ENCODE measurements at regions not wholly inside any gene's neighbourhood (a gene's known extent, or its start where the extent isn't known, plus 50 kb on each side); places are given as distances from the start of the nearest gene placed in this dataset.

DNA sequence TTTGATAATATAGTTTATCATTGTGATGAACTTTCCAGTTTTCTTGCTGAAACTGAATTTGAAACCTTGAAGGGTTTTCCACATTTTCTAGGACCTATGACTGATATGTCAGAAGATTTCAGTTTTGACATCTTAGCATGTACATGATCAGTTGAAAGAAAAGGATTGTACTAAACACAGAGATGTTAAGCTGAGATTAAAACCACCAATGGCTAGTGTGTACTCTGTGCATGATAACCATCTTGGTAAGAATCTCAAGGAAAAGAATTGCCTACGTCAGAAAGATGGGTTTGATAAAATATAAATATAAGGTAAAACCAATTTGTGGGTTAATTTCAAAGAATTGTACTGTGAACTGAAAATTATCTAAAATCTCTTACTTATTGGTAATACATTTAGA, 776.4 kb downstream of the GATA3 start:
- Histone ChIP-seq H3K27ac (no peak overlapping the region), H3K4me1 (no peaks in the 10 kb centered on the region), H3K4me3 (no peak overlapping the region), H3K27me3 (no peaks in the 10 kb centered on the region), H3K36me3 (no peaks in the 10 kb centered on the region), H3K9me3 (no peaks in the 10 kb centered on the region)
- ATAC-seq (no peak), DNase-seq (no peak)
- TF ChIP-seq, protein P1, sequence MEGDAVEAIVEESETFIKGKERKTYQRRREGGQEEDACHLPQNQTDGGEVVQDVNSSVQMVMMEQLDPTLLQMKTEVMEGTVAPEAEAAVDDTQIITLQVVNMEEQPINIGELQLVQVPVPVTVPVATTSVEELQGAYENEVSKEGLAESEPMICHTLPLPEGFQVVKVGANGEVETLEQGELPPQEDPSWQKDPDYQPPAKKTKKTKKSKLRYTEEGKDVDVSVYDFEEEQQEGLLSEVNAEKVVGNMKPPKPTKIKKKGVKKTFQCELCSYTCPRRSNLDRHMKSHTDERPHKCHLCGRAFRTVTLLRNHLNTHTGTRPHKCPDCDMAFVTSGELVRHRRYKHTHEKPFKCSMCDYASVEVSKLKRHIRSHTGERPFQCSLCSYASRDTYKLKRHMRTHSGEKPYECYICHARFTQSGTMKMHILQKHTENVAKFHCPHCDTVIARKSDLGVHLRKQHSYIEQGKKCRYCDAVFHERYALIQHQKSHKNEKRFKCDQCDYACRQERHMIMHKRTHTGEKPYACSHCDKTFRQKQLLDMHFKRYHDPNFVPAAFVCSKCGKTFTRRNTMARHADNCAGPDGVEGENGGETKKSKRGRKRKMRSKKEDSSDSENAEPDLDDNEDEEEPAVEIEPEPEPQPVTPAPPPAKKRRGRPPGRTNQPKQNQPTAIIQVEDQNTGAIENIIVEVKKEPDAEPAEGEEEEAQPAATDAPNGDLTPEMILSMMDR (IDR thresholded peaks at IDR 0.05): no peak
- intact Hi-C loops (cut with DNase I): no loop called here

DNA sequence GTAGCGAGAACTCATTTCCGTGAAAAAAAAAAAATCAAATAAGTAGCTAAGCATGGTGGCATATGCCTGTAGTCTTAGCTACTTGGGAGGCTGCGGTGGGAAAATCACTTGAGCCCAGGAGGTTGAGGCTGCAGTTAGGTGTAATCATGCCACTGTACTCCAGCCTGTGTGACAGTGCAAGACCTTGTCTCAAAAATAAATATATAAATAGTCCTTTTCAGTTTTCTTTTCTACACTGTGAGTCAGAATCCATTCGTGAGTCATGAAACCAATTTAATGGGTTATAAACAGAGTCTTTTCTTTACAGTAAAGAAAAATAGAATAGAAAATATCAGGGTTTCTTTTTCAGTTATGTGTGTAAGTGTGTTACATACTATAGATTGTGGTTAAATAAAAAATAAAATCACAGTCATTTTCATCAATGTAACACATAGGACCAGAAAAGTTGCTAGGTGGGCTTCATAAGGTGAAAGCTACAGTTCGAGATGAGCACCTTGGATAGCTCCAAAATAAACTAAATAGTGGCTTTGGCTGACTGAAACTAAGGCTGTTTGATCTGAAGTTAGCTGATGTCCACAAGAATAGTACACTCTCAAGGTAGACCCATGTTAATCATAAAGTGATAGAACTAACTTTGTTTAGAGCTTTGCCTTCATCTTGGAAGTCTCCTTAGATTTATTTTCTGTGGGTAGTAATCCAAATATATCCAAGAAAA, 781.1 kb downstream of the GATA3 start:
- intact Hi-C loops (cut with DNase I): no loop called here
- no peaks in the 10 kb centered on the region for H3K4me1 ChIP-seq
- TF ChIP-seq, protein P1 (IDR thresholded peaks at IDR 0.05): no peak
- H3K4me3 ChIP-seq: no peak overlapping the region
- DNase-seq (no peak), ATAC-seq (no peak)
- H3K9me3 ChIP-seq: peaks cover 0 to 4% of the 10 kb centered on the region in 2 donors
- H3K27ac ChIP-seq: no peak overlapping the region
- no peaks in the 10 kb centered on the region for H3K27me3 ChIP-seq
- H3K36me3 ChIP-seq: no peaks in the 10 kb centered on the region

DNA sequence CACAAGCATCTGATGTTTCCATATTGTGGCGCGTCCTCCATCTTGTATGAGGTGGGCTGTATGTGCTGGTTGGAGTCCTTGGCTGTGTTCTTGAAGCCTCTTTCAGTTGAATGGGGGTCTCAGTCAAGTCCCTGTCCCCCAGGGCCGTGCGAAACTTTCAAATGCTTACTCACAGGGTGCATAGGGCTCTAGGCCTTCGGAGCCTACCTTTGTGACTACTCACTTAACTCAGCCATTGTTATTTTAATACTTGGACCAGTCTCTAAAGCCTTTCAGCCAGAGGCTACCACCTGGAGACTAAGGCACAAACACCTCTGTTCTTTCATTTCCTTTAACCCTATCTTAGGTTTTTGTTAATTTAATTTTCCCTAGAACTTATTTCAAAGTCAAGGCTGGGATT, 785.9 kb downstream of the GATA3 start:
- Histone ChIP-seq H3K4me3 (no peak overlapping the region), H3K4me1 (no peaks in the 10 kb centered on the region), H3K9me3 (peaks cover 0 to 13% of the 10 kb centered on the region in 2 donors), H3K36me3 (no peaks in the 10 kb centered on the region), H3K27ac (no peak overlapping the region), H3K27me3 (no peaks in the 10 kb centered on the region)
- ATAC-seq: no peak
- intact Hi-C loops (cut with DNase I): no loop called here
- DNase-seq: no peak
- TF ChIP-seq, protein P1 (IDR thresholded peaks at IDR 0.05): no peak

DNA sequence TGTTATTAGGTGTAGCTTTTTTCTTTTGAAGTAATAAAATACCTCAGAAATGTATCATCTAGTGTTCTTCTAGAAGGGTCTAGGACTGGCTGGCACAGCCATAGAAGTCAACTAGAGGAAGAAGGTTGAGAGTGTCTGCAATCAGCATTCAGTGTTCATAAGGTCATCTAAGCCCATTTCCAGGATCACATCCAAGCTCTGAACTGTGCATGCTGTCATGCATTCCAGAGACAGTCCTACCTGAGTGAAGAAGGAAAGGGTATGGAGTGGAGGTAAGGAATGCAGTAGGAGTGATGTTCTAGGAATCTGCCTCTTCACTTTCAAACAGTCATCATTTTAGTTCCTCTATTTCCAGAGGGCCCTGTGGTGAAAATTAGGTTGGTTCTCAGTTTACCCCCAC, 789.7 kb downstream of the GATA3 start:
- TF ChIP-seq, protein P1 (IDR thresholded peaks at IDR 0.05): no peak
- H3K9me3 ChIP-seq: peaks cover 0 to 9% of the 10 kb centered on the region in 2 donors
- no peak overlapping the region for H3K4me3 ChIP-seq
- DNase-seq (no peak), ATAC-seq (no peak)
- H3K4me1 ChIP-seq: no peaks in the 10 kb centered on the region
- intact Hi-C loops (cut with DNase I): no loop called here
- peaks cover 0 to 11% of the 10 kb centered on the region in 2 donors for H3K27me3 ChIP-seq
- H3K27ac ChIP-seq: no peak overlapping the region
- no peaks in the 10 kb centered on the region for H3K36me3 ChIP-seq

DNA sequence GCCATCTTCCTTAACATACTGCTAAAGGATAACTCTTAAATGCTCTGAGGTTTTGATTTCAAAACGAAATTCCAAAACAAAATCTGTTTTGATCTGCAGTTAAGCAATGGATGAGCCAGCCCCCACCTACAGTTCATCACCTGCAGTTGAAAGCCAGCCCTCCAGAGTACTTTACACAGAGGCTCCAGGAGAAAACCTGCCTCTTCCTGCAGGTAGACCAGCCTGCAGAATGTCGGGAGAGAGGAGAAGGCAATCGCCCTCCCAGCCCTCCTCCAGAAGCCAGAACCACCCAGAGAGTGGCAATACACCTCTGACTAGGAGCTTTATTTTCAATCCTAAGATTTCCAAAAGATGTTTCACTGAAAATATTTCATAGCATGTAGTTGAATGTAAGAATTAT, 798.1 kb downstream of the GATA3 start:
- no peaks in the 10 kb centered on the region for H3K4me1 ChIP-seq
- no peaks in the 10 kb centered on the region for H3K27me3 ChIP-seq
- no peak for DNase-seq
- intact Hi-C loops (cut with DNase I): no loop called here
- no peak overlapping the region for H3K4me3 ChIP-seq
- TF ChIP-seq, protein P1 (IDR thresholded peaks at IDR 0.05): no peak
- no peaks in the 10 kb centered on the region for H3K9me3 ChIP-seq
- ATAC-seq: no peak
- no peaks in the 10 kb centered on the region for H3K36me3 ChIP-seq
- H3K27ac ChIP-seq: no peak overlapping the region
